HG02852 (cell line): ENCODE measurements at regions not wholly inside any gene's neighbourhood (a gene's known extent, or its start where the extent isn't known, plus 50 kb on each side); places are given as distances from the start of the nearest gene placed in this dataset.
"Not testable (repeated sequence)": the region's sequence is repeated elsewhere in the genome, so short reads cannot be mapped to it uniquely, and the experiment has no call there.

Source experiments
- ATAC-seq: cut with Tn5 transposase; IDR thresholded peaks from one replicate; pipeline ENCODE4 v1.9.1; 2021; ENCODE audit warnings: mild to moderate bottlenecking, moderate library complexity; ENCODE audit not compliant: unreplicated experiment

- no peak for ATAC-seq
These were observed 207.9 kb downstream of the HINT1 start for GRCh38 chr5:130957151-130957550.

DNA sequence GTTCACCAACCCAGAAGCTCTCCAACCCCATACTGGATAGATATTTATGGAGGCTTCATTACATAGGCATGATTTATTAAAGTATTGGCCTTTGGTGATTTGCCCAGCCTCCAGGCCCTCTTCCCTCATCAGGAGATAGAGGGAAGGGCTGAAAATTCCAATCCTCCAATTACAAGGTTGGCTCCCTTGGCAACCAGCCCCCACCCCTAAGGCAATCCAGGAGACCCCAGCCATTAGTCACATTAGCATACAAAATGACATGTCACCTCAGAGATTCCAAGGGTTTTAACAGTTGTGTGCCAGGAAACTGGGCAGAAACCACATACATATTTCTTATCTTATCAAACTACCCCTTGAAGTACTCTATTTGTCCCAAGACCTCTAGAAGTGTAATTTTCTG, 210.0 kb downstream of the HINT1 start:
- no peak for ATAC-seq

DNA sequence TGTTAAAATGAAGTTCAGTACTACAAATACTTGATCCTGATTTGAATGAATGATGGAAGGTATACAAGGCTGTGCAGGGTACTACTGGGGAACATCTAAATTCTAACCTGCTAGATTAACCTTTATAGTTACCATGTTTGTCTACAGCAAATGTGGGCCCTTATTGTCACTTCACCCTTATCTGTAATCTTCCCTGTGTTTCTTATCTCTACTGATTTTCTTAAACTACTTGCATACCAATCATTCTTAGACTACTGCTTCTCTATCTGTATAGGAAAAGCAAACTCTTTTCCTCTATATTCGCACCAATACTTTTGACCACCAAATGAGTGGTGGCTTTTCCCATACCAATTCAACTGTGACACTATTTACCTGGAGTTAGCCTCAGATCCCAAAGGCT, 210.7 kb downstream of the HINT1 start:
- no peak for ATAC-seq

DNA sequence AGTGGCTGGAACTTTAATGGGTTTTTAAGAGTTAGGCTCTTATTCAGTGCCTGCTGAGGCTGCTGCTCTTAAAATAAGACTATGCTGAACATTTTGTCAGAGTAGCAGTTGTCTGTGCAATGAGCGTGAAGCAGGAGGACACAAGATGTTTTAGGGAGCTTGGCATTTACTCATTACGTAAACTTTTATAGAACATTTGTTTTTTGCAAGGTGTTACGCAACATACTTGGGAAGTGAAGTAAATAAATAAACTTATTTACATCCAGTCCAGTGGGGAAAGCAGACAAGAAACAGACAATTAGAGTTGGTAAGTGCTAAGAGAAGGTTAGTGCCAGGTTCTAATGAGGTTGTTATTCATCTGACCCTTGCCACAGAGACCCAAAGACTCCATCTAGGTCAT, 226.0 kb downstream of the HINT1 start:
- ATAC-seq = no peak

GRCh38 chr5:130937046-130937445, 228.0 kb downstream of the HINT1 start:
- ATAC-seq = no peak

GRCh38 chr5:130923543-130924124, 241.4 kb downstream of the HINT1 start:
- no peak for ATAC-seq

DNA sequence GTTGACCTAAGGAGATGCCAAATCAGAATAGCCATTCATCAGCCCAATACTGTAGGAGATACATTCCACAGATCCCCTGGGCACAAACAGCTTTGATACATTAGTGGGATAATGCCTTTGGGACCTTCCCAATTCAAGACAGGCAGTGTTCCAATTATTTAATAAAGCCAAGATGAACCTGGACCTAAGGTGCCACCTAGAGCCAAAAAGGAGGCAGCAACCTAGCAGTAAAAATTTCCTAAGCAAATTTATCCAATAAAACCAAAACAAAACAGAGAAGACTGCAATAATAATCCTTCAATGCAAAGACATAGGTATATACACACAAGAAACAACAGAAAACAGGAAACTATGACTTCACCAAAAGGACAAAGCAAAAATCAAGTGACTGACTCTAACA, 253.0 kb downstream of the HINT1 start:
- ATAC-seq = no peak

DNA sequence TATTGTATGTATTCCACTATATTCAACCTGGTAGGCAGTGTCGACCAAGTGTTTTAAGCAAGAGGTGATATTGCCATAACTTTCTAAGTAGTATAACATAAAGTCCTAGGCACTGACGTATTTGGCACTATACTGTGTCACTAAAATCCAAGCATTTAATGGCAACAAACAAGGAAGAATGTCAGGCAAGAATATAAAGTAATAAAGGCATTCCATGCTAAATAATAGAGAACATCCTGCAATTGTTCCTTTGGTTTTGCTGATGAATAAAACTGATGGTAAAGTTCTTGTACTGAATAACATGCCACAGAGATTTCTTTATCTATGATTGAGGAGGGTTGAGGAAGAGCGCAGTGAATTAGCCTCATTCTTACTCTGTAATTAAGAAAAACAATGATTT, 256.9 kb downstream of the HINT1 start:
- ATAC-seq = no peak

GRCh38 chr5:130897537-130898195, 267.4 kb downstream of the HINT1 start:
- not testable (repeated sequence) for ATAC-seq

GRCh38 chr5:130897181-130897536, 267.9 kb downstream of the HINT1 start:
- ATAC-seq = not testable (repeated sequence)

GRCh38 chr5:130896636-130897035, 268.4 kb downstream of the HINT1 start:
- no peak for ATAC-seq

DNA sequence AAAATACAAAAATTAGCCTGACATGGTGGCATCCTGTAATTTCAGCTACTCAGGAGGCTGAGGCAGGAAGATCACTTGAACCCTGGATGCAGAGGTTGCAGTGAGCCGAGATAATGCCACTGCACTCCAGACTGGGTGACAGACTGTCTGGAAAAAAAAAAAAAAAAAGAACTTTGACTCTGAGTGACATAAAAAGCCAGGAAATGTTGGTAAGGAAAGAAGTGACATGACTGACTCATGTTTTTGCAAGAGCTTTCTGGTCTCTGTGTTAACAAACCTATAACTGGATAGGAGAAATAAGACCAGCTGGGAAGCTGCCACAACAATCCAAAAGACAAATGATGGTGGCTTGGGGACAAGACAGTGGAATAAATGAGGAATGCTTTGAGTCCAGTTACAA, 272.1 kb downstream of the HINT1 start:
- no peak for ATAC-seq

DNA sequence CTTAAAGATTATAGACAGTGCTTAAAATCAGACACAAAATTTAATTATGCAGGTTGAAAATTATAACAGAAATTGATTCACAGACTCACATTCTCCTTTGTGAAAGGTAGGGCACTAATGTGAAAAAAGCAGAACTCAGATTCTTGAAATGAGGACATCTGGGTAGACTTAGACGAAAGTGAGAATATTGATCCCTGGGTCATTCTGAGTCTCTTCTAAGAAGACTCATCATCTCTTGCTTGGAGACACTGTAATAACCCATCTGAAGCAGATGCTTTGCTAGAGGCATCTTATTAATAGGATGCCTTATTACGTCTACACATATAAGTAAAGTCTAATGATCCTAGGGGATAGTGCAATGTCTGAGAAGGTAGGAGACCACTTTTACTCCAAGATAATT, 274.4 kb downstream of the HINT1 start:
- no peak for ATAC-seq

DNA sequence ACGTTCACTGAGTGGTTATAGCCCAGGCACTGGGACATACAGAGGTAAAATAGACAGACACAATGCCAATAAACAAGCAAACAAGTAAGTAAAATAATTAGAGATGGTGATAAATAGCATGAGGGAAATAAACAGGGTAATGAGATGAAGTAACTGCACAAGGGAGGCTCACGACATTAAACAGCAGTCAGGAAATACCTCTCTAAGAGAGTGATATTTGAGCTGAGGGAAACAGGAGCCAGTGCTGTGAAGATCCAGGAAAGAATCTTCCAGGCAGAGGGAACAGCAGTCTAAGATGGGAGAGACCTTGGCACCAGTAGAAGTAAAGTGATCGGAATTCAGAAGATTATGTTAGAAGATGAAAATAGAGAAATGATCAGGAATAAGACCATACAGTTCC, 279.4 kb downstream of the HINT1 start:
- ATAC-seq = no peak

GRCh38 chr5:130885027-130885426, 280.0 kb downstream of the HINT1 start:
- ATAC-seq = no peak

DNA sequence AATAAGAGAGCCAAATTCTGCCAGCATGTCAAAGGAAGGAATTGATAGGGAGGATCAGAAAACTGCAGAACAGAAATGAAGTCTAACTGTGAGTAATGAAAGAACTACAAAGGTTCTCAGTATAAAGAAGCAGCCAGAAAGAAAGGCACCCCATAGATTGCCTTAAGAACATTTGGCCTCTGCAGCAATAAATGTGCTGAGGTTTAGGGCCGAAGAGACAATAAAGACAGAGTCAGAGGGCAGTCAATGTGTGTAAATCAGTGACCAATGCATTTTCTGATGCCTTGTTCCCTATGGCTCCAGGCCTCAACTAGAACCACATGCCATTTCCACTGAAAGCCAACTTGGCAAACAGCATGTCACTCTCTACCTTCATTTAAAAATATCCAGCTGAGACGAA, 281.0 kb downstream of the HINT1 start:
- ATAC-seq = no peak

- no peak for ATAC-seq
These were observed 289.4 kb downstream of the HINT1 start for GRCh38 chr5:130875656-130876055.

DNA sequence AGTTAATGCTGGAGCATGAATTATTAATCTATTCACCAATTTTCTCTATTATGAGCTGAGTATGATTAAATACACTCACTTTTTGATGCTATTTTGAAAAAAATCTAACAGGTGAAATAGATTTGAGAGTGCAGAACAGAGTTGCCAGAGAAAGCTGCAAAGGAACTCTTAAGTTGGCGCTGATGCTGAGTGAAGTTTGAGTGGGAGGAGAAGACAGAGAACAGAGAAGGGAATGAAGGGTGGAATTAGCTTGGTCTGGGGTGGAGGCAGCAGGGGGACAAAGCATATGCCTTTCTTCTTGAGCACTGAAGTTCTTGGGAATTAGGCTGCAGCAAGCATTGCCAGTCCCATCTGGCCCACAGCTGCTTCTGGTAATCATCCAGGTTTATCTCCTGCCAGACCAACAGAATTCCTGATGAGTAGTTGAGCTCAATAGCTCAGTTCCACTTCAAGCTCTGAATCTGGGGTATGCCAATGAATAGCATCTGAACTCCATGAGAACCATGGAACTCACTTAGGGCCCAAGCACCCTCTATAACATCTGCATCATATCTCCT, 290.1 kb downstream of the HINT1 start:
- ATAC-seq = no peak

DNA sequence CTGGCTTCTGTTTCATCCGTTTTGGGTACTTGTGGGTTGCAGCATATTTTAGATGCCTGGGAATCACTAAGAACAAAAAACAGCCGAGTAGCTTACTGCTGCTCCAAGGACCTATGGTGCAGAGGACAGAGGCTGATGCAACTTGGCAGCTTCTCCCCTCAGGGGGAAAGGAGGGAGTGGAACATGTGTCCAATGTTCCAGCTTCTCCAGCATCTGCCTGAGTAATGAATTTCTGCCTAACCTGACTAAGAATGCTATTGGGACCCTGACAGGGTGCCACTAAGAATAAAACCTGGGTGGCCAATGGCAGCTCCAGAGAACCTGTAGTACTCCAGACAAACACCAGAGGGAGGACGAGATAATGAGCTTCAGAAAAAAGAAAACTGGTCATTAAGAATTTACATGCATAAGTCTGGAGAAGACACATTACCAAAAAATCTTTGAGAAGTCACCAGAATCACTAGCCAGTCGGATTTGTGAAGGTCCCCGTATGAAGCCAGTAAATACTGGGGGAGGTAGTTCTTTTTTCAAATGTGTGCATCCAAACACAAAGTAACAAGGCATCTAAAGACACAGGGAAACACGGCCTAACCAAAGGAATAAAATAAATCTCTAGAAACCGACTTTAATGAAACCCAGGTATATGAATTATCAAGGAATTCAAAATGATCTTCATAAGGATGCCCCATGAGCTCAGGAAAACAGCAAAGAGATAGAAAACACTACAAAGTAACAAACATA, 293.5 kb downstream of the HINT1 start:
- peak; percentile 76 for ATAC-seq

GRCh38 chr5:130870691-130871090, 294.4 kb downstream of the HINT1 start:
- no peak for ATAC-seq

GRCh38 chr5:130868186-130868840, 296.7 kb downstream of the HINT1 start:
- no peak for ATAC-seq
